Panc1 (cell line): ENCODE measurements at regions not wholly inside any gene's neighbourhood (a gene's known extent, or its start where the extent isn't known, plus 50 kb on each side); places are given as distances from the start of the nearest gene placed in this dataset.

Source experiments
- ATAC-seq: fragments of 200-7000 bp; cut with Tn5 transposase; 2 replicates; pipeline ENCODE4 v1.9.1; 2020; ENCODE audit warnings: mild to moderate bottlenecking, moderate library complexity
- BruUV-seq: library from RNA; stranded (reverse); fragments of 400-500 nt; replicated peaks from 2 replicates; lab custom pipeline; 2021; lab: Mats Ljungman, UMichigan
- CTCF ChIA-PET: fragments of 300-600 bp; sonication (Branson Sonifier 250); formaldehyde crosslinking; loops from one replicate; lab custom pipeline; 2022; ENCODE audit warnings: antibody characterized with exemption; lab: Charles Lee
- POLR2A ChIA-PET: fragments of 300-600 bp; sonication (Branson Sonifier 250); formaldehyde crosslinking; loops from one replicate; lab custom pipeline; 2022; ENCODE audit warnings: antibody characterized with exemption; lab: Charles Lee
- DNase-seq: peaks from one replicate; pipeline ENCODE4 v3.0.0-alpha.2; 2010; ENCODE audit warnings: low read depth, low spot score
- H3K27ac ChIP-seq: 2 replicates; pipeline ENCODE4 v1.5.1; 2011; ENCODE audit warnings: mild to moderate bottlenecking, low read length, inconsistent platforms
- H3K27me3 ChIP-seq: fragments of 200-500 bp; sonication (Bioruptor generic); 2 replicates; pipeline ENCODE4 v1.6.0; 2014; ENCODE audit warnings: low read length, inconsistent platforms; ENCODE audit not compliant: control insufficient read depth, insufficient read depth
- H3K36me3 ChIP-seq: fragments of 200-500 bp; sonication (Bioruptor generic); 2 replicates; pipeline ENCODE4 v1.5.1; 2014; ENCODE audit warnings: inconsistent platforms, mild to moderate bottlenecking, low read length, moderate library complexity; ENCODE audit not compliant: control insufficient read depth, insufficient read depth
- H3K4me1 ChIP-seq: 2 replicates; pipeline ENCODE4 v1.5.1; 2011; ENCODE audit warnings: inconsistent platforms, mild to moderate bottlenecking, low read length, moderate library complexity; ENCODE audit not compliant: control insufficient read depth, insufficient read depth
- H3K4me3 ChIP-seq, 2 experiments: 2 replicates each; pipeline ENCODE4 v1.5.1; 2011 to 2012; ENCODE audit warnings: low read depth in 2 of 2, low read length in 2 of 2, mild to moderate bottlenecking in 2 of 2, inconsistent platforms in 1 of 2, moderate library complexity in 1 of 2
- H3K9me3 ChIP-seq: fragments of 200-500 bp; sonication (Bioruptor generic); 2 replicates; pipeline ENCODE4 v1.5.1; 2014; ENCODE audit warnings: low read depth, mild to moderate bottlenecking, inconsistent platforms, low read length, moderate library complexity; ENCODE audit not compliant: control insufficient read depth, insufficient read depth
- CTCF ChIP-seq: fragments of 450-650 bp; IDR thresholded peaks from 2 replicates; pipeline ENCODE4 v1.5.1; 2017; ENCODE audit warnings: mild to moderate bottlenecking
- POLR2AphosphoS5 ChIP-seq: IDR thresholded peaks from 2 replicates; pipeline ENCODE4 v1.6.1; 2012; ENCODE audit warnings: mild to moderate bottlenecking, low read depth, low read length, moderate library complexity
- SIN3A ChIP-seq: IDR thresholded peaks from 2 replicates; pipeline ENCODE4 v1.6.1; 2012; ENCODE audit warnings: low read depth, mild to moderate bottlenecking, low read length, moderate library complexity, borderline replicate concordance; ENCODE audit not compliant: insufficient read depth
- TCF7L2 ChIP-seq: IDR thresholded peaks from 2 replicates; pipeline ENCODE4 v1.6.1; 2011; ENCODE audit warnings: mild to moderate bottlenecking, low read depth, low read length, inconsistent platforms
- in situ Hi-C: cut with HindIII; loops from 2 replicates; pipeline ENCODE4 v1.10.0; 2016; ENCODE audit warnings: low sequenced_read_pairs, low pct_unique_long_range_greater_than_20kb
- intact Hi-C: fragments of 100-400 bp; cut with micrococcal nuclease; formaldehyde crosslinking; loops from one replicate; pipeline ENCODE4 v1.10.0; 2022; ENCODE audit not compliant: unreplicated experiment
- TF ChIP-seq, protein P1 (sequence below), 2 experiments: IDR thresholded peaks; 2 replicates each; pipeline ENCODE4 v1.6.1; 2011 to 2012; ENCODE audit warnings: low read depth in 2 of 2, control low read depth in 1 of 2, low read length in 1 of 2, mild to moderate bottlenecking in 1 of 2, moderate library complexity in 1 of 2; ENCODE audit not compliant: insufficient read depth in 1 of 2

- no peak overlapping the region for H3K27ac ChIP-seq
- in situ Hi-C loops, result no loop called here
- DNase-seq, result no peak
- no TSS peak for BruUV-seq
- ChIA-PET POLR2A (interaction anchor here (0.6 kb wide), 1 partner anchor 661 kb away, joined by 5 read pairs; no protein-coding TSS in a partner anchor), CTCF (no interaction called here)
- intact Hi-C loops, result no loop called here
- 0 out of 2 replicates have a peak, but pooled peaks cover 2% of the 10 kb centered on the region for H3K27me3 ChIP-seq
- no peaks in the 10 kb centered on the region for H3K36me3 ChIP-seq
- H3K4me1 ChIP-seq, result no peaks in the 10 kb centered on the region
- TF ChIP-seq SIN3A, result no peak
- no peak for TF ChIP-seq TCF7L2
- TF ChIP-seq CTCF, result no peak
- TF ChIP-seq, protein P1, sequence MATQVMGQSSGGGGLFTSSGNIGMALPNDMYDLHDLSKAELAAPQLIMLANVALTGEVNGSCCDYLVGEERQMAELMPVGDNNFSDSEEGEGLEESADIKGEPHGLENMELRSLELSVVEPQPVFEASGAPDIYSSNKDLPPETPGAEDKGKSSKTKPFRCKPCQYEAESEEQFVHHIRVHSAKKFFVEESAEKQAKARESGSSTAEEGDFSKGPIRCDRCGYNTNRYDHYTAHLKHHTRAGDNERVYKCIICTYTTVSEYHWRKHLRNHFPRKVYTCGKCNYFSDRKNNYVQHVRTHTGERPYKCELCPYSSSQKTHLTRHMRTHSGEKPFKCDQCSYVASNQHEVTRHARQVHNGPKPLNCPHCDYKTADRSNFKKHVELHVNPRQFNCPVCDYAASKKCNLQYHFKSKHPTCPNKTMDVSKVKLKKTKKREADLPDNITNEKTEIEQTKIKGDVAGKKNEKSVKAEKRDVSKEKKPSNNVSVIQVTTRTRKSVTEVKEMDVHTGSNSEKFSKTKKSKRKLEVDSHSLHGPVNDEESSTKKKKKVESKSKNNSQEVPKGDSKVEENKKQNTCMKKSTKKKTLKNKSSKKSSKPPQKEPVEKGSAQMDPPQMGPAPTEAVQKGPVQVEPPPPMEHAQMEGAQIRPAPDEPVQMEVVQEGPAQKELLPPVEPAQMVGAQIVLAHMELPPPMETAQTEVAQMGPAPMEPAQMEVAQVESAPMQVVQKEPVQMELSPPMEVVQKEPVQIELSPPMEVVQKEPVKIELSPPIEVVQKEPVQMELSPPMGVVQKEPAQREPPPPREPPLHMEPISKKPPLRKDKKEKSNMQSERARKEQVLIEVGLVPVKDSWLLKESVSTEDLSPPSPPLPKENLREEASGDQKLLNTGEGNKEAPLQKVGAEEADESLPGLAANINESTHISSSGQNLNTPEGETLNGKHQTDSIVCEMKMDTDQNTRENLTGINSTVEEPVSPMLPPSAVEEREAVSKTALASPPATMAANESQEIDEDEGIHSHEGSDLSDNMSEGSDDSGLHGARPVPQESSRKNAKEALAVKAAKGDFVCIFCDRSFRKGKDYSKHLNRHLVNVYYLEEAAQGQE (IDR thresholded peaks at IDR 0.05; ENCODE audit: insufficient read depth in 1 of 2, low read depth in 2 of 2, low read length in 1 of 2), result no peak
- TF ChIP-seq POLR2AphosphoS5, result no peak
- H3K9me3 ChIP-seq, result no peaks in the 10 kb centered on the region
- no peak overlapping the region for H3K4me3 ChIP-seq
- ATAC-seq, result no peak
These were observed 201.7 kb upstream of the RBBP8 start for GRCh38 chr18:22731398-22731797.

GRCh38 chr18:22734105-22734661 lies 198.9 kb upstream of the RBBP8 start:
- POLR2A ChIA-PET, result no interaction called here
- ATAC-seq, result no peak
- intact Hi-C loops, result no loop called here

More at GRCh38 chr18:22734105-22734661, 198.9 kb upstream of the RBBP8 start:
- in situ Hi-C loops, result no loop called here
- Histone ChIP-seq H3K4me3 (no peak overlapping the region), H3K9me3 (no peaks in the 10 kb centered on the region), H3K27ac (no peak overlapping the region), H3K36me3 (no peaks in the 10 kb centered on the region), H3K27me3 (no peaks in the 10 kb centered on the region), H3K4me1 (no peaks in the 10 kb centered on the region)
- CTCF ChIA-PET, result no interaction called here
- DNase-seq, result no peak
- TF ChIP-seq SIN3A (no peak), CTCF (no peak), TCF7L2 (no peak), POLR2AphosphoS5 (no peak)
- TF ChIP-seq, protein P1 (IDR thresholded peaks at IDR 0.05; ENCODE audit: insufficient read depth in 1 of 2, low read depth in 2 of 2, low read length in 1 of 2), result no peak
- no TSS peak for BruUV-seq
